ENCODE measurements at regions not wholly inside any gene's neighbourhood (a gene's known extent, or its start where the extent isn't known, plus 50 kb on each side); places are given as distances from the start of the nearest gene placed in this dataset.

DNA sequence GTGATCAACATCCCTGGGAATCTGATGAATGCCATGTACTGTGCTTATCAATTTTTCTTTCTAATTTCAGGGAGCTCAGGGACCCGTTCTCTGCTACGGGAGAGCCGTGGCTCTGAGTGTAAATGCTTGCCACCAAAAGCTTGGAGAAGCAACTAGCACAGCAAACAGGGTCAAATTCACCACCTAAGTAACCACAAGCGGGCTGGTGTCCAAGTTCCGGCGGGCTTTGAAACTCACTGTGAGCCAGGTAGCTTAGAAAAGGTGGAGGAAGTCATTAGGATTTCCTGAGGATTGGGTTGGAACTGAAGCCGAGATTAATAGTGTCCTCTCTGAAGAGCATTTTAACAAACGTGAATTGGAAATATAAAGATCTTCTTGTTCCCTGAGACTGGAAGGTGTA is 87.2 kb downstream of the CLDN34 start:
- TF ChIP-seq CTCF (IDR thresholded peaks at IDR 0.05) (no peak), EZH2 (IDR thresholded peaks at IDR 0.05) (no peak)
